ENCODE measurements at regions not wholly inside any gene's neighbourhood (a gene's known extent, or its start where the extent isn't known, plus 50 kb on each side); places are given as distances from the start of the nearest gene placed in this dataset.

GRCh38 chr7:49527182-49527581, 246.3 kb upstream of the VWC2 start:
- no peak overlapping the region for H3K27ac ChIP-seq
- TF ChIP-seq CTCF (conservative IDR thresholded peaks at IDR 0.05): no peak

GRCh38 chr7:49530481-49530880, 243.0 kb upstream of the VWC2 start:
- H3K27ac ChIP-seq: no peak overlapping the region
- no peak for TF ChIP-seq CTCF (conservative IDR thresholded peaks at IDR 0.05)
- no peak for TF ChIP-seq ZFX (IDR thresholded peaks at IDR 0.05)

GRCh38 chr7:49563693-49564378, 209.6 kb upstream of the VWC2 start:
- no peak overlapping the region for H3K27ac ChIP-seq

GRCh38 chr7:49564379-49564714, 209.1 kb upstream of the VWC2 start:
- H3K27ac ChIP-seq: no peak overlapping the region
- TF ChIP-seq CTCF (conservative IDR thresholded peaks at IDR 0.05) (no peak), ZFX (IDR thresholded peaks at IDR 0.05) (no peak)

More at GRCh38 chr7:49563693-49564378, 209.6 kb upstream of the VWC2 start:
- TF ChIP-seq CTCF (conservative IDR thresholded peaks at IDR 0.05): no peak
- no peak for TF ChIP-seq ZFX (IDR thresholded peaks at IDR 0.05)

- TF ChIP-seq ZFX (IDR thresholded peaks at IDR 0.05) (no peak), CTCF (conservative IDR thresholded peaks at IDR 0.05) (no peak)
These were observed 195.9 kb upstream of the VWC2 start for GRCh38 chr7:49577576-49577975.

GRCh38 chr7:49579408-49579807, 194.0 kb upstream of the VWC2 start:
- TF ChIP-seq CTCF (conservative IDR thresholded peaks at IDR 0.05): no peak
- no peak for TF ChIP-seq ZFX (IDR thresholded peaks at IDR 0.05)
- no peak overlapping the region for H3K27ac ChIP-seq

More at GRCh38 chr7:49577576-49577975, 195.9 kb upstream of the VWC2 start:
- no peak overlapping the region for H3K27ac ChIP-seq

- no peak overlapping the region for H3K27ac ChIP-seq
These were observed 193.4 kb upstream of the VWC2 start for GRCh38 chr7:49580000-49580399.

More at GRCh38 chr7:49580000-49580399, 193.4 kb upstream of the VWC2 start:
- TF ChIP-seq ZFX (IDR thresholded peaks at IDR 0.05): no peak
- no peak for TF ChIP-seq CTCF (conservative IDR thresholded peaks at IDR 0.05)

All from C4-2B (cell line).